GM12878 (cell line): ENCODE measurements at regions not wholly inside any gene's neighbourhood (a gene's known extent, or its start where the extent isn't known, plus 50 kb on each side); places are given as distances from the start of the nearest gene placed in this dataset.

Source experiments
- ATF7 ChIP-seq: fragments of 450-650 bp; IDR thresholded peaks from 2 replicates; pipeline ENCODE4 v1.6.1; 2016; ENCODE audit warnings: low read depth, mild to moderate bottlenecking
- CEBPB ChIP-seq, 2 experiments: fragments of 150-350 bp in 1 of 2; IDR thresholded peaks; 2 replicates each; pipeline ENCODE4 v1.6.1; 2012 to 2014; ENCODE audit warnings: low read depth in 2 of 2, low read length in 2 of 2, borderline replicate concordance in 1 of 2, inconsistent platforms in 1 of 2
- CREB1 ChIP-seq: IDR thresholded peaks from 2 replicates; pipeline ENCODE4 v1.6.1; 2012; ENCODE audit warnings: low read depth, mild to moderate bottlenecking, inconsistent platforms
- CTCF ChIP-seq, 3 experiments: IDR thresholded peaks in 2 of 3; conservative IDR thresholded peaks in 1 of 3; 2 replicates each; pipeline ENCODE4 v1.5.1; 2011; ENCODE audit warnings: low read depth in 3 of 3, low read length in 3 of 3, mild to moderate bottlenecking in 3 of 3, control low read depth in 2 of 3, moderate library complexity in 2 of 3, inconsistent platforms in 1 of 3, mixed read lengths in 1 of 3; ENCODE audit not compliant: control insufficient read depth in 2 of 3, insufficient read depth in 1 of 3; ENCODE audit errors: extremely low read depth in 1 of 3
- E2F4 ChIP-seq: IDR thresholded peaks from 2 replicates; pipeline ENCODE4 v1.6.1; 2012; ENCODE audit warnings: low read depth, low read length, improper control_type of control experiment
- EP300 ChIP-seq, 2 experiments: fragments of 150-350 bp in 1 of 2; IDR thresholded peaks; 2 replicates each; pipeline ENCODE4 v1.6.1; 2011 to 2012; ENCODE audit warnings: low read depth in 2 of 2, low read length in 2 of 2, borderline replicate concordance in 1 of 2, improper control_type of control experiment in 1 of 2, inconsistent platforms in 1 of 2; ENCODE audit not compliant: control insufficient read depth in 1 of 2
- EZH2 ChIP-seq: IDR thresholded peaks from 2 replicates; pipeline ENCODE4 v1.6.1; 2012; ENCODE audit warnings: low read depth, mild to moderate bottlenecking, control low read depth, inconsistent platforms, low read length, borderline replicate concordance; ENCODE audit not compliant: control insufficient read depth
- IRF3 ChIP-seq: fragments of 450-650 bp; IDR thresholded peaks from 2 replicates; pipeline ENCODE4 v1.6.1; 2014; ENCODE audit warnings: mild to moderate bottlenecking
- JUND ChIP-seq: IDR thresholded peaks from 2 replicates; pipeline ENCODE4 v1.6.1; 2012; ENCODE audit warnings: low read depth, mild to moderate bottlenecking, low read length, improper control_type of control experiment, moderate library complexity
- POLR2A ChIP-seq: IDR thresholded peaks from 2 replicates; pipeline ENCODE4 v1.6.1; 2011; ENCODE audit warnings: low read depth, mild to moderate bottlenecking, low read length
- RAD21 ChIP-seq: IDR thresholded peaks from 2 replicates; pipeline ENCODE4 v1.6.1; 2011; ENCODE audit warnings: mild to moderate bottlenecking, low read depth, low read length, moderate library complexity; ENCODE audit not compliant: insufficient read depth
- YY1 ChIP-seq: IDR thresholded peaks from 2 replicates; pipeline ENCODE4 v1.6.1; 2011; ENCODE audit warnings: low read depth, mild to moderate bottlenecking, low read length
- ZNF687 ChIP-seq: fragments of 450-650 bp; IDR thresholded peaks from 2 replicates; pipeline ENCODE4 v1.6.1; 2017; ENCODE audit warnings: mild to moderate bottlenecking, moderate library complexity

GRCh38 chr6:165725201-165725600 is 62.2 kb upstream of the PDE10A start:
- no peak for TF ChIP-seq E2F4
- no peak for TF ChIP-seq RAD21
- TF ChIP-seq ZNF687 = no peak
- no peak for TF ChIP-seq JUND
- TF ChIP-seq CTCF (IDR thresholded peaks at IDR 0.05 in 2 of 3, conservative IDR thresholded peaks at IDR 0.05 in 1 of 3; ENCODE audit: control insufficient read depth in 2 of 3, extremely low read depth in 1 of 3, insufficient read depth in 1 of 3, low read depth in 3 of 3, low read length in 3 of 3) = peak in 1 of 3 experiments; percentile 6; a peak in 1 of 6 replicates
- TF ChIP-seq IRF3 = no peak
- TF ChIP-seq EZH2 = no peak
- no peak for TF ChIP-seq ATF7
- TF ChIP-seq CREB1 = no peak
- no peak for TF ChIP-seq CEBPB (IDR thresholded peaks at IDR 0.05; ENCODE audit: borderline replicate concordance in 1 of 2, low read depth in 2 of 2, low read length in 2 of 2)
- TF ChIP-seq EP300 (IDR thresholded peaks at IDR 0.05; ENCODE audit: borderline replicate concordance in 1 of 2, control insufficient read depth in 1 of 2, low read depth in 2 of 2, low read length in 2 of 2) = no peak
- TF ChIP-seq YY1 = no peak
- no peak for TF ChIP-seq POLR2A
